ENCODE measurements at regions not wholly inside any gene's neighbourhood (a gene's known extent, or its start where the extent isn't known, plus 50 kb on each side); places are given as distances from the start of the nearest gene placed in this dataset.
"Not testable (repeated sequence)": the region's sequence is repeated elsewhere in the genome, so short reads cannot be mapped to it uniquely, and the experiment has no call there.

DNA sequence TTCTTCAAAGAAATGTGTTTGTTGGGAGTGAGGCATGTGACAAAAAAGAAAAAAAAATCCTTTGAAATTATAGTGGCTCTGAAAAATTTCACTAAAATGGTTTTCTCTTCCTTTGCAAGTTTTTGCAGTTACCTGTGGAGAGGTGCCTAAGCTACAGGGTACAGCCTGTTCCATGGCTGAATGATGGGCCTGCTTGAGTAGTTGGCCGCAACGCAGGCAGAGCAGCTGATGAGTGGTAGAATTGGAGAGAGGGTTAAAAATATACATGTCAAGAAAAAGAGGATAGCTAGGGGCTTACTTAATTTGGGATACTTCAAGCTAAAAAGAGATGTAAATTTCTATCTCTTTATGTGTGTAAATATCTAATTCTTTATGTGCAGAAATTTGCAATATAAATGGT, 629.1 kb upstream of the SLC10A2 start:
- intact Hi-C loops (cut with DNase I): no loop called here
- DNase-seq: no peak

DNA sequence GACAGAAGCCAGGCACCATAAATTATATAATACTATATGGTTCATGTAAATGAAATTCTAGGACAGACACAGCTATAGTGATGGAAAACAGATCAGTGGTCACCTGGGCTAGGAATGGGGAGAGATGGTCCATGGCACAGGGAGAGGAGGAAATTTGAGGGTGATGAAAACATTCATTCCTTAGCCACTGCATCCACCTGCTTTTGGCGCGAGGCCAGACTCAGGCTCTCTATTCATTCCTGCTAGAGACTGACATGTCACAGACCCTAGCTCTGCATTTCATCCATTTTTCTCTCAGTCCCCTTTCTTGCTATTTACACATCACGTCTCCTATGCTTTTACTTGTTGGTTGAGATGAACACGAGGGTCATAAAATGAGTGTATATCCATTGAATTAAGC, 628.3 kb upstream of the SLC10A2 start:
- no peak for DNase-seq
- intact Hi-C loops (cut with DNase I): no loop called here

DNA sequence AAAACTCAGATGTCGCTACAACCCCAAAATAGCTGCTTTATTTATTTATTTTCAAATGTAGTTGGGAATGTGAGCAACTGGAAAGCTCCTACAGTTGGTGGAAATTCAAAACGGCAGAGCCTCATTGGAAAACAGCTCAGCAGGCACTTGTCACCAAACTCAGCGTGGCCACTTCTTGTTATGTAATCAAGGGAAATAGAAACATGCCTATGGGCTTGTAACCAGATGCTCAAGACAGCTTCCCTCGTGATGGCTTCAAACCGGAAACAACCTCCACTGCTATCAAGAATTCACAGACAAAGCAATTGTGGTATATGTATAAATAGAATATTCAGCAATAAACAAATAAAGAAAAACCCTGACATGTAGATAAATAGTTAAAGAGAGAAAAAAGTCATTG, 627.8 kb upstream of the SLC10A2 start:
- no peak for DNase-seq
- intact Hi-C loops (cut with DNase I): no loop called here

DNA sequence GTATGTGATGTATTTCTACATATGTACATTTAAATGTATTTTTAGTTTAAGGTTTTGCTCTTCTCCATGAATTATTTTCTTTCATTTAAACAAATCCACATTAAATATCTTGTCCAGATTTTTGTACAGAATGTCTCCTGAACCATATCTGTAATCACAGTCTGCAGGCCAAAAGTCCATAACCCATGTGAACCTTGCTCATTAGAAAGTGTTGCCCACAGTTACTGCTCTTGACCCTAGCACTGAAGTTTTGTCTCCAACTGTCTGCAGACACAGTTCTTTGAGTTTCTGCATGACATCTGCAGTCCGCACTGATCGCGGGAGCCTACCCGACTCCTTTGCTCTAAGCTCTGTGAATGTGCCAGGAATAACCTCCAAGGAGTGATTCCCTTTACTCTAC, 626.2 kb upstream of the SLC10A2 start:
- no peak for DNase-seq
- intact Hi-C loops (cut with DNase I): no loop called here

DNA sequence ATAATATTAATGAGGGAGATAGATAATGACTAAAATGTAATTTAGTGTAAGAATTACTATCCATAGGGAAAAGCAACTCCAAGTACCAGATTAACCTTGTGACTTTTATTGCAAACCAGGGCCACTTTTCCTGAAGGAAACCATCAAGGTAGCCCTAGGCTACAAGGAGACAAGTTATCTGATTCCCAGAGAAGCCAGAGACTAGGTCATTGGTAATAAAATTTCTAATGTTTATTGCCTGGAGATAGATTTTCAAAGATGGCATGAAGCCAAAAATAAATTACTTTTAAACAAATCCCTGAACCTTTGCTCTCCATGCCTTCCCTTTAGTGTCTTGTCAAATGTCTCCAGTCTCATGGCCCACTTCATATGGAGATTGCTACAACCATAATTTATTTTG, 610.1 kb upstream of the SLC10A2 start:
- no peak for DNase-seq
- intact Hi-C loops (cut with DNase I): no loop called here

DNA sequence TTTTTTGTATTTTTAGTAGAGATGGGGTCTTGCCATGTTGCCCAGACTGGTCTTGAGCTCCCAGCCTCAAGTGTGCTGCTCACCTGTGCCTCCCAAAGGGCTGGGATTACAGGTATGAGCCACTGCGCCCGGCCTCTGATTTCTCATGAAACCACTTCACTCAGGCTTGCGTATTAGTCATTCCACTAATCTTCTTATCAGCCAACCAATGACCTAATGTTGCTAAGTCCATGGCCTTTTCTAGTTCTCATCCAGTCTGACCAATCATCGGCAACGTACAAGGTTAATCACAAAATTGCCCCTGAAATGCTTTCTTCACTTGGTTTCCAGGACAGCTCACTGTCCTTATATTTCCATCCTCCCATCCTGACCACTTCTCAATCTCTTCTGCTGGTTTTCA, 605.3 kb upstream of the SLC10A2 start:
- DNase-seq: no peak
- intact Hi-C loops (cut with DNase I): no loop called here

DNA sequence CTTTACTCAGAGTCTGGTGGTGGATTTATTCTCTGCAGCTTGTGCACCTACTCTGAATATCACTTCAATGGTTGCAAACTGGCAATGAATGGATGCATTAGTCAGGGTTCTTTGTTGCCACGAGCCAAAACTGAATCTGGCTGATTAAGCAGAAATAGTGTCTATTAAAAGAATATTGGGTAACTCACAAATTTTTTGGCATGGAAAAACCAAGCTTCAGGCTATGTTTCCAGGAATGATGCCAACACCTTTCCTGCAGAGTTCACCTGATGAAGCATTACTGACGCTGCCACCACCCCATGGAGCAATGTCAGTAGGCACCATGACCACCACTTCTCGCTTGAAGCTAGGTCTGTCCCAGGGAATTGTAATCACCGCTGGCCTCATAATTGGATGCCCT, 597.8 kb upstream of the SLC10A2 start:
- no peak for DNase-seq
- intact Hi-C loops (cut with DNase I): no loop called here

DNA sequence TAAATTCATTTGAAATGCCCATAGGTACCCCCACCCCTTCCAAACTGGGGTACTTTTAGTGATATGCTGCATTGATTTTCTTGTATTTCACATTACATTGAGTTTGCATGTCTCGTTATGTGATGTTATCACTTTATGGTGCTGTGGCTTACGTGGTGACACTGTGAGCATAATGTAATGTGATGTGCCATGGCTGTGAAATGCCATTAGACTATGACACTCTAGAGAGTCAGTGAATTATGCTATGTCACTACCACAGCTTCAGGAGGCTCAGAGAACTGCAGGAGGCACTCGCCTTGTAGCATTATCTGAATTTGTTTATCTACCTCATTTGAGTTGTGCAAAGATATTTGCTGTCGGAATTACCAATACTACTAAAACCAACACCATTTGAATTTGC, 590.1 kb upstream of the SLC10A2 start:
- intact Hi-C loops (cut with DNase I): no loop called here
- DNase-seq: no peak

DNA sequence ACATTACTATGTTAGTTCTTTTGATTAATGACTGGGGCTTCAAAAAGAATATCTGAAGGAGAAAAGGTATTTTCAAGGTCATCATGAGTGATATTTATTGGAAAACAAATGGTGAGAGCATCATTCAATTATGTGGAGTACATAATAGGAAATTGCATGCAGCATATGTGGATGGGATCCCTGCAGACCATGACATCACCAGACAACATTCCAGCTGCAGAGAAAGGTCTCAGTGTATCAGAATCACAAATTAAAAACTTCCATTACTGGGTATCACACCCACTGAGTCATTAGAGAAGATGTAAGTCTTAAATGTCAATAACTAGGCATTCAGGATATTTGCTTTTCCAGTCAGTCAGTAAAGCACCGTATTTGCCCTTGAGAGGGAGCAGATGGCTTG, 574.4 kb upstream of the SLC10A2 start:
- intact Hi-C loops (cut with DNase I): no loop called here
- no peak for DNase-seq

DNA sequence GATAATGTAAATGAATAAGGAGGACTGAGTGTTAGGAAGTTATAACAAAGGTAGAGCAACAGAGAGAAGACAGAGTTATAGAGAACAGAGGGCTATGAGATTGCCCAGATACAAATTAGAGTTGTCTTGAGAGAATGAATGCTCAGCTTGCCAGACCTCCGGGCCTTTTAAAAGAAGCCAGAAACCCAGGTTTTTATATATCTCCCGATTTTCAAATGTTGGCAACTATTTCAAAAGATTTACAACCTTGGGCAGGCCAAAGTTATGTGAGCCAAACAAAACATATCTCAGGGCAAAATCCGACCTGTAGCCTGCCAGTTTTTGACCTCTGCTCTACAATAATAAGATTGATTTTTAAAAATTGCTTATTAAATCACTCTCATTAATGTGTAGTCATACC, 573.1 kb upstream of the SLC10A2 start:
- intact Hi-C loops (cut with DNase I): no loop called here
- no peak for DNase-seq

DNA sequence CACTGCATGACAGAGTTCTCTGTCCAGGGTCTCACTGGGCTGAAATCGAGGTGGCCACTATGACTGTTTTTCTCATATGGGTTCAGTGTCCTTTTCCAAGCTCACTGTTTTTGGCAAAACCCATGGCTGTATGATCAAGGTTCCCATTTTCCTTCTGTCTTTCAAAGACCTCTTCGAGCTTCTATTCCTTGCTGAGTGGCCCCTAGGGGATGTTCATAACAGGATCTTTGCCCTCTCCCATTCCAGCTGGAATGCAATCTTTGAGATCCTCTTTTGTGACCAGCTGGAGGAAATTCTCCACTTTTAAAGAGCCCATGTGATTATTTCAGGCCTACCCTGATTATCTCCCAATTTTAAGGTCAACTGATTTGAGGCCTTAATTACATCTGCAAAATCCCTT, 572.5 kb upstream of the SLC10A2 start:
- DNase-seq: no peak
- intact Hi-C loops (cut with DNase I): no loop called here

DNA sequence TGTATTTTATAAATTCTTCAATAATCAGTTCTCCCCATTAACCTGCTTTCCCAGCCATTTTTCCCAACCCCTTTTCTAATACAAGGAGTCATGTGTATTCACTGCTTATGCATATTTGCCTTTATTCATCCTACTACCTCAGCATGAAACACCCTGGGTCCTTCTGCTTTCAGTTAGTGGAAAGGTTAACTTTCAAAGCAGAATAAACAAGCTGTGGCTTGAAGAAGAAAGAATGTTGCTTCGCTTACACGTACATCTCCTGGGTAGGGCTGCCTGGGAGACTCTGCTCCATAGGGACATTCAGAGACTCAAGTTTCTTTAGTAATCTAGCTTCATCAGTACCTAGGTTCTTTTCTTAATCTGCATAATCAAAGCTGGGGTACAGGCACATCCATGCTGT, 567.8 kb upstream of the SLC10A2 start:
- no peak for DNase-seq
- intact Hi-C loops (cut with DNase I): no loop called here

DNA sequence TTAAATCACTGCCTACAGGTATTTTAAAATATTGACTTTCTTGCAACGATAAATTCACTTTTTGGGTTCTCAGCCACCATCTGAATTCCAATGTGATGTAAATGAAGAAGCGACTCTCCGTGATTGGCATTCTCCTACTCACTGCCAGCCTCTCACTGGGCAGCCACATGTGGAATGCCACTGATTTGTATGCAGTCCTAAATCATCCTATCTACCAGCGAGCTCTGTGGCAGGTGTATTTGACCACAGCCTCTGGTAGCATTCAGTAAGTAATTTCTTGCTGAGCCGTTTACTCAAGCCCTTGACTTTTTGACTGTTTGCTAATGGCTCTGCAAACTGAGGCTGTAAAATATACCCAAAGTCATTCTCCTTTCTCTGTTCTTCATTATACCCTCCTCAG, 559.0 kb upstream of the SLC10A2 start:
- intact Hi-C loops (cut with DNase I): no loop called here

DNA sequence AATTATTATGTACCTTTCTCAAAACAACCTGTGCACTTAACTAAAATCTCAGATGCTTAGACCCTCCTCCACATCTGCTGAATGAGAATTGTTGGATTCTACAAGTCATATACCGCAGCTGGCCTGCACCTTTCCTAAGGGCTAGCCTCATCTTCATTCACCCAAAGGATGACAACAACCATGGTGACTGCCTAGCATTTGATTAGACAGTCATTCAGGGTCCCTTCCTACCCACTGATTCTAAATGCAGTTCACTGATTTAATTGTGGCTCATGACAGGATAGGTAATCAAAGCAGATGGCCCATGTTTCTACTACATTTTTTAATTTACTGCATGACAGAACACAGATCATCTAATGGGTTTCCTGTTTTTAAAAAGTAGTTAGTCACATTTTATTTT, 551.9 kb upstream of the SLC10A2 start:
- intact Hi-C loops (cut with DNase I): no loop called here
- no peak for DNase-seq

More for the DNA sequence above, 559.0 kb upstream of the SLC10A2 start:
- no peak for DNase-seq

DNA sequence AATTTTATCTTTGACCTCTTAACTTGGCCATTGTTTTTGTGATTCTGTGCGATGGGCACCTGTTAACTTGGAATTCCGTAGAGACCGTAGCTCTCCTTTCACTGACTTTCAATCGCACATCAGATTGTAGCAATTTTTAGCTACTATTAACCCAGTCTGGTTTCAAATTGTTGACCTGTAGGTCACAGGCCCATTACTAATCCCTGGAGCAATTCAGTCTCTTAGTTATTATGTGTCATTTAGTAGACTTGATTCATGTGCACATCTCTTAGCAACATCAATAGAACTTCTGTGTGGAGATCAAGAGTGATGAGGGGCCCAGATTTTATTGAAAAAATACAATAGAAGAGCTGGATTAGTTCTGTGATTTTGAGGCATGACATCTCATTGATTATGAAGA, 549.6 kb upstream of the SLC10A2 start:
- intact Hi-C loops (cut with DNase I): no loop called here

DNA sequence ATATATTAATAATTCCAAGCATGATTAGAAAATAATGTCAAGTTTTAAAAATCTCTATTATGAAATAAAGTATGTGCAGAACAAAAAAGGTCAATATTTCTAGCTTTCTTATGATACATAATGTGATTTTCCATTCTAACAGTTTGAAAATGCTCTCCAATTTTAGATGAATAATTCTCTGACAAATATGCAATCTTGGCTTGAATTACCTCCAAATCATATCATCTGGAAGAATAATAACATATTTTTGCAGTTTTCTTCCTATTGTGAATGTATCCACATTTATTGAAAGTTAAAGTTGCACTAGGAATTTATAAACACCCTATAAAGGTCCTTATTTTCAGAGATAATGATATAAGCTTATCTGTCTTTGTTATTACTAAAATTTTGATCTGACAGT, 548.5 kb upstream of the SLC10A2 start:
- DNase-seq: no peak
- intact Hi-C loops (cut with DNase I): no loop called here

More for the DNA sequence above, 549.6 kb upstream of the SLC10A2 start:
- DNase-seq: no peak

DNA sequence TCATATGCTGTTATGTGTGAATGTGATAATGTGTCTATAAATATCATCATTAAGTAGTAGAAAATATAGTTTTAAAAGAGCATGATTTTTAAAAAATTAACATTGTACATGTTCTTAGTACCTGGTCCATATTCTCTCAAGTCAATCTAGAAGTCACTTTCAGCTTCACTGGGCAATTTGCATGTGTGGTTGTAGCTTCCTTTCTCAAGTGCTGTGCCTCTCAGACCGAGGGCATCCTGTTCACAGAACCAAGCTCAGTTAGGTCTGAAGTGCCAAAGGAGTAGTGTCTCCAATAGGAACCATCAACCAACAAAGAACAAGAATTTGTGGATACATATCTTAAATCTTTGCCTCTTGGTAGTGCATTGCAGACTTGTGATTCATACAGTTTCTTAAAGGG, 541.8 kb upstream of the SLC10A2 start:
- intact Hi-C loops (cut with DNase I): no loop called here
- no peak for DNase-seq

DNA sequence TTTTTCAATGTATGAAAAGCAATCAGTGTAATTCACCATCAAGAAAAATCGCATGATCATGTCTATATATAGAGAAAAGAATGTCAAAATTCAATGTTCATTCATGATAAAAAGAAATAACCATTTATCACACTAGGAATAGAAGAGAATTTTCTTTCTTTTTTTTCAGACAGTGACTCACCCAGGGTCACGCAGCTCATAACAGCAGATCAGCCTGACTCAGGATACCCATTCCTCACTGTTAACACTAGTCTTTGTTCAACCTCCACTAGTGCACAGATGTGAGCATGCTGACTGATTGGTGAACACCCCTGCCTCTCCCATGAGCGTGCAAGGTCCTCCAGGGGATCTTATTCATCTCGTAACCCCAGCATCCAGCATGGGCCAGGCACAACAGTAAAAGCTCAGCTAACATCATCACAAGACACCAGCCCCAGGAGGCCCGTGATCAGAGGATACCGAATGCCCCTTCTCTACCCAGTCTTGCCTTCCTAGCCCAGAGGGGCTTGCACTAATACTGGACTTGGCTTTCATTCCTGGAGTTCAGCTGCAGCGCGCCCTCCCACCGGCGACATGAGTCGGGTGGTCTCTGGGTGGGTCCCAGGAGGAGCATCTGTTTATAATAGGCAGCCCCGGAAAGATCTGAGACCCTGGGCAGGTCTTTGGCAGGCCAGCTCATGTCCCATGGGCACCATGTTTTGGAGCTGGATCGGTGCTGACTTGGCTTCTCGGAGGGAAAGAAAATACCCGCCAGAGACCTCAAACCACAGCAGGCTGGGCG, 539.5 kb upstream of the SLC10A2 start:
- intact Hi-C loops (cut with DNase I): no loop called here
- no peak for DNase-seq

DNA sequence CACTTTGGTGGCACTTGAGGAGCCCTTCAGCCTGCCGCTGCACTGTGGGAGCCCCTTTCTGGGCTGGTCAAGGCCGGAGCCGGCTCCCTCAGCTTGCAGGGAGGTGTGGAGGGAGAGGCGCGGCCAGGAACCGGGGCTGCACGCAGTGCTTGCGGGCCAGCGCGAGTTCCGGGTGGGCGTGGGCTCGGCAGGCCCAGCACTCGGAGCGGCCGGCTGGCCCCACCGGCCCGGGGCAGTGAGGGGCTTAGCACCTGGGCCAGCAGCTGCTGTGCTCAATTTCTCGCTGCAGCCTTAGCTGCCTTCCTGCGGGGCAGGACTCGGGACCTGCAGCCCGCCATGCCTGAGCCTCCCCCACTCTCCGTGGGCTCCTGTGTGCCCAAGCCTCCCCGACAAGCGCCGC, 533.7 kb upstream of the SLC10A2 start:
- intact Hi-C loops (cut with DNase I); DNase-seq: not testable (repeated sequence)

DNA sequence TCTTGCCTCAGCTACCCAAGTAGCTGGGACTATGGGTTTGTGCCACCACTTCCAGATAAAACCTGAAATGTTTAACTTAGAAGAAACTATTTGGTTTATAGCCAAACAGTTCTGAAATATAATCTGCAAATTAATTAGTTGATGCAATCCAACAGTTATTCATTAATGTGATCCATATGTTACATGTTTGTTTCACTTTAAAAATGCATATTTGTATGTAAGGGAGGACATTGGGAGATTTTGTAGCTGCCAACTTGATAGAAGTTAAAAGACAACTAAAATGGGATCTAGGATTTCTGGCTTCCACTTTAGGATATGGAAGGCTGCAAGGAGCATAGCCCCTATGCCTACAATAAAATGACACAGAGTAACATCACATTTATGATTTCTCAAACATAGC, 532.5 kb upstream of the SLC10A2 start:
- intact Hi-C loops (cut with DNase I): no loop called here
- DNase-seq: no peak

DNA sequence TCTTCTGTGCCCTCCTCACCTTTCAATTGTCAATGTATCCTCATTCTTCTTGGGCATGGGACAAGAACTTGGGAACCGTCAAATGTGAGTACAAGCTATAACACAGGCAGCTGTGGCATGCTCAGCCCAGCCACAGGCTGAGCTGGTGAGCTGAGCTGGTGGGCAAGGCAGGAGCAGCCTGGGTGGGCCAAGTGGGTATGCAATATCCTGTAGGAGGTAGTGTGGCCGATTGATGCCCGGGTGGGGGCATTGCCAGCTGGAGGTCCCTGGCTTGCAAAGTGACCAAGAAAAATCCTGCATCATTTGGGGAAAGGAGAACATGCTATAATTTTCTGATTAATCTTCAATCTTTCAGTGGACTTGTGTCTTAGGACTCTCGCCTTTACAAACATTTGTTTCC, 507.2 kb upstream of the SLC10A2 start:
- intact Hi-C loops (cut with DNase I): no loop called here
- DNase-seq: no peak

DNA sequence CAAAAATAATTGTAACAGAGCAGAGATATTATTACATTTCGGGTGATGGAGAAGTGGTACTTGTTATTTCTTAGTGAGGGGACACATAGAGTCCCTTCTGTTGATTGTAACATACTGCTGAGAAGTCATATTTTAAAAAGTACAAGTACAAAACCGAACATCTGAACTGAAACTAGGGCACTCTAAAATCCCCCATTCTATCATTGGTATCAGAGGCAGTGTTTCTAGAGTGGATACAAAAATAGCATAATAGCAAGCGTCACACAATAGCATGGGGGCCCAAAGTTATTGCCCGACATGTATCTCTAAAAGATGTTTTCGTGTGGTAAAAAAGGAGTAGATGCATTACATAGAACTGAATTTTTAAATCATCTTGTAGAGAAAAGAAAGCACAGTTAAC, 502.1 kb upstream of the SLC10A2 start:
- DNase-seq: no peak
- intact Hi-C loops (cut with DNase I): no loop called here
